ENCODE measurements at regions not wholly inside any gene's neighbourhood (a gene's known extent, or its start where the extent isn't known, plus 50 kb on each side); places are given as distances from the start of the nearest gene placed in this dataset.

DNA sequence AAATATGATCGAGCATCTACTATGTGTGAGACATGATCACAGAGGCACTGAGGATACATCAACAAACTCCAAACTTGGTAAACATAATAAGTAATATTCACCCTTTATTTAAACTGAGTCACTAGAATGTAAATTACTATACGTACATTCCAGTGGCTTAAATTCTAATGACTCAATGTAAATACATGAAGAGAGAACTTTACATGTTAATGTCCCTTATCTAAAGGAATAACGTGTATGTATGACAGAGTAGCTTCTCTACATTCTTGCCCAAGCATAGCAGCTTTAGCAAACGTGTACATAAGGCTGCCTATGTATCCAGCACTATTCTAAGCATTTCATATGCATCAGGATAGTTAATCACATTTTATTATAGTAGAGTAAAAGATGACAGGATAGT, 111.8 kb upstream of the CYYR1 start:
- Histone ChIP-seq H3K4me3 (no peak overlapping the region), H3K4me1 (no peaks in the 10 kb centered on the region), H3K27me3 (peaks cover 0 to 4% (median 0%) of the 10 kb centered on the region in 9 donors), H3K27ac (no peak overlapping the region), H3K9me3 (peaks cover 0 to 12% (median 2%) of the 10 kb centered on the region in 12 donors), H3K36me3 (no peaks in the 10 kb centered on the region)
- 56 to 73% (median 68%) methylated on average over 4 of the region's 4 CpGs for WGBS, 4 donors
- TF ChIP-seq, protein P1, sequence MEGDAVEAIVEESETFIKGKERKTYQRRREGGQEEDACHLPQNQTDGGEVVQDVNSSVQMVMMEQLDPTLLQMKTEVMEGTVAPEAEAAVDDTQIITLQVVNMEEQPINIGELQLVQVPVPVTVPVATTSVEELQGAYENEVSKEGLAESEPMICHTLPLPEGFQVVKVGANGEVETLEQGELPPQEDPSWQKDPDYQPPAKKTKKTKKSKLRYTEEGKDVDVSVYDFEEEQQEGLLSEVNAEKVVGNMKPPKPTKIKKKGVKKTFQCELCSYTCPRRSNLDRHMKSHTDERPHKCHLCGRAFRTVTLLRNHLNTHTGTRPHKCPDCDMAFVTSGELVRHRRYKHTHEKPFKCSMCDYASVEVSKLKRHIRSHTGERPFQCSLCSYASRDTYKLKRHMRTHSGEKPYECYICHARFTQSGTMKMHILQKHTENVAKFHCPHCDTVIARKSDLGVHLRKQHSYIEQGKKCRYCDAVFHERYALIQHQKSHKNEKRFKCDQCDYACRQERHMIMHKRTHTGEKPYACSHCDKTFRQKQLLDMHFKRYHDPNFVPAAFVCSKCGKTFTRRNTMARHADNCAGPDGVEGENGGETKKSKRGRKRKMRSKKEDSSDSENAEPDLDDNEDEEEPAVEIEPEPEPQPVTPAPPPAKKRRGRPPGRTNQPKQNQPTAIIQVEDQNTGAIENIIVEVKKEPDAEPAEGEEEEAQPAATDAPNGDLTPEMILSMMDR (IDR thresholded peaks at IDR 0.05) = no peak
- TF ChIP-seq POLR2A (IDR thresholded peaks at IDR 0.05) = no peak
- no peak for ATAC-seq
- intact Hi-C loops (cut with DNase I) = no loop called here
- no peak for DNase-seq

DNA sequence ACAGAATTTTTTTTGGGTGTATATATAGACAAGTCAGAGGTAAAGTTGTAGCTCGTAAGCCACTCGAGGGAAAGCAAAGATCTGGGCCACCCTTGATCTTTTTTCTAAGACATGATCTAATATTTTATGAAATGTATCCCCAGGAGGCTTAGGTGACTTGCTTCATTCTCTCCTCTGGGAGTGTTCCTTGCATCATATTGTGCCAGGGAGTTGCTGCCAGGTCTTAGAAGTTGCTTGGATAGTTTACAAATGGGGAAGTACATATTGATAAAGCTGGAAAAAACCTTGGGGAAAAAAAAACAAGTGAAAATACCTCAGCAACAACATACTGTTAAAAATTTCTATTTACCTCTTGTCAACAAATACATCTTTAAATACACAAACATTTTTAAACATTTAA, 110.9 kb upstream of the CYYR1 start:
- H3K36me3 ChIP-seq = no peaks in the 10 kb centered on the region
- DNase-seq (no peak), ATAC-seq (no peak)
- H3K27ac ChIP-seq = no peak overlapping the region
- H3K9me3 ChIP-seq = peaks cover 0 to 3% (median 0%) of the 10 kb centered on the region in 12 donors
- H3K4me3 ChIP-seq = no peak overlapping the region
- no peaks in the 10 kb centered on the region for H3K4me1 ChIP-seq
- H3K27me3 ChIP-seq = peaks cover 0 to 4% (median 0%) of the 10 kb centered on the region in 9 donors
- TF ChIP-seq, protein P1 (IDR thresholded peaks at IDR 0.05) = no peak
- TF ChIP-seq POLR2A (IDR thresholded peaks at IDR 0.05) = no peak
- intact Hi-C loops (cut with DNase I) = no loop called here
- 79 to 87% (median 83%) methylated on average over 2 of the region's 2 CpGs for WGBS, 4 donors

DNA sequence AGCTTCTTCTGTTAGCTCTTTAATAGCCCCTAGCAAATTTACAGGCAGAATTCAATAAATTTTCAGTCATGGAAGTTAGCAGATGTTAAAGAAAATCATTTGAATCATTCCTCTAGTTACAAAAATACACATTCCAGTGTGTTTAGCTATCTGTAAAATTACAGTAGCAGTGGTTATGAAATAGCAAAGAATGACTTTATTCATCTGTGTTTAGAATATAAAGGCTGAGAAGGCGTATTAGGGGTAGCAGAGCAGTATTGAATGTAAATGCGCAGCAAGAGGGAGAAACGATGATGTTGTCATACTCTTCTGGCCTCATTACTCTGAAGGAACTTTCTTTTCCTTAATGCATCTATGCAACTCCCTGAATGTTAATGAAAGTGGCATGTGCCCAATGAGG, 106.2 kb upstream of the CYYR1 start:
- H3K27ac ChIP-seq = no peak overlapping the region
- 84 to 90% (median 87%) methylated on average over 3 of the region's 3 CpGs for WGBS, 4 donors
- no peaks in the 10 kb centered on the region for H3K4me1 ChIP-seq
- no peak for ATAC-seq
- no peak for DNase-seq
- H3K4me3 ChIP-seq = no peak overlapping the region
- no peaks in the 10 kb centered on the region for H3K27me3 ChIP-seq
- H3K9me3 ChIP-seq = no peaks in the 10 kb centered on the region
- TF ChIP-seq, protein P1 (IDR thresholded peaks at IDR 0.05) = no peak
- TF ChIP-seq POLR2A (IDR thresholded peaks at IDR 0.05) = no peak
- no peaks in the 10 kb centered on the region for H3K36me3 ChIP-seq
- intact Hi-C loops (cut with DNase I) = no loop called here

DNA sequence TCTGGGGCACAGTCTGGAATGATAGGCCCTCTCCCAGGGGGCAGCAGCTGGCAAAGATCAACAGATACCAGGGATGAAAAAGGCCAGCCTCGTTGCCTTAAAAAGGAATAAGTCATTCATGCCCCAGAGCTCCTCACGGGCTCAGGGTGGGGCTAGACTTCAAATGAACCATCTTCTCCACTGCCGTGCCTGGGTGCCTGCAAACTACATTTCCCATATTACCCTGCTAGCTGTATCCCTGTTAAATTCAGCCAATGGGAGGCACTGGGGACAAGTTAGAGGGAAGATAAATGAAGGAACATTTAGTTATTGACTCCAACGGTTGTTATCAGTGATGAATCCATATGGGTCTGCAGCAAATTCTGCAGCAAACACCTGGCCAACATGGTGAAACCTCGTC, 101.2 kb upstream of the CYYR1 start:
- Histone ChIP-seq H3K27me3 (no peaks in the 10 kb centered on the region), H3K27ac (no peak overlapping the region), H3K9me3 (no peaks in the 10 kb centered on the region), H3K4me1 (no peaks in the 10 kb centered on the region), H3K4me3 (no peak overlapping the region), H3K36me3 (no peaks in the 10 kb centered on the region)
- intact Hi-C loops (cut with DNase I) = no loop called here
- TF ChIP-seq, protein P1 (IDR thresholded peaks at IDR 0.05) = no peak
- no peak for TF ChIP-seq POLR2A (IDR thresholded peaks at IDR 0.05)
- DNase-seq (no peak), ATAC-seq (no peak)
- 64 to 86% (median 74%) methylated on average over 4 to 5 of the region's 5 CpGs for WGBS, 4 donors

Measured in heart left ventricle (tissue), 16 donors.